Activated CD8-positive, alpha-beta T cell treated with anti-CD3 and anti-CD28 coated beads for 36 hours (primary cell): ENCODE measurements at regions not wholly inside any gene's neighbourhood (a gene's known extent, or its start where the extent isn't known, plus 50 kb on each side); places are given as distances from the start of the nearest gene placed in this dataset.
"Not testable (repeated sequence)": the region's sequence is repeated elsewhere in the genome, so short reads cannot be mapped to it uniquely, and the experiment has no call there.

ENCODE experiments used
- ATAC-seq: fragments of 200-7000 bp; cut with Tn5 transposase; one replicate; pipeline ENCODE4 v1.10.0; 2021; ENCODE audit warnings: mild to moderate bottlenecking, moderate library complexity
- CTCF ChIA-PET: fragments of 350-600 bp; sonication (Branson Sonifier 250); formaldehyde crosslinking; loops from one replicate; lab custom pipeline; 2021; ENCODE audit warnings: antibody characterized with exemption; lab: Charles Lee
- POLR2A ChIA-PET: fragments of 350-600 bp; sonication (Branson Sonifier 250); formaldehyde crosslinking; loops from one replicate; lab custom pipeline; 2021; ENCODE audit warnings: antibody characterized with exemption; lab: Charles Lee
- DNase-seq: peaks from one replicate; pipeline ENCODE4 v3.0.0-alpha.2; 2020
- H3K27ac Mint-ChIP-seq: one replicate; pipeline ENCODE4 v1.8.0; 2021; ENCODE audit warnings: mild to moderate bottlenecking, mixed read lengths
- H3K27me3 Mint-ChIP-seq: one replicate; pipeline ENCODE4 v1.8.0; 2021; ENCODE audit warnings: mixed read lengths
- H3K36me3 Mint-ChIP-seq: one replicate; pipeline ENCODE4 v1.8.0; 2021; ENCODE audit warnings: low read depth, mixed read lengths
- H3K4me1 Mint-ChIP-seq: one replicate; pipeline ENCODE4 v1.8.0; 2021; ENCODE audit warnings: low read depth, mixed read lengths
- H3K4me3 Mint-ChIP-seq: one replicate; pipeline ENCODE4 v1.8.0; 2021; ENCODE audit warnings: mild to moderate bottlenecking, moderate library complexity, mixed read lengths
- H3K9me3 Mint-ChIP-seq: one replicate; pipeline ENCODE4 v1.8.0; 2021; ENCODE audit warnings: mixed read lengths
- intact Hi-C: fragments of 100-400 bp; cut with micrococcal nuclease; formaldehyde crosslinking; loops from one replicate; pipeline ENCODE4 v1.10.0; 2022
- TF ChIP-seq, protein P1 (sequence below): fragments of 200-600 bp; IDR thresholded peaks from one replicate; pipeline ENCODE4 v1.8.0; 2022; ENCODE audit warnings: antibody characterized with exemption, mild to moderate bottlenecking

DNA sequence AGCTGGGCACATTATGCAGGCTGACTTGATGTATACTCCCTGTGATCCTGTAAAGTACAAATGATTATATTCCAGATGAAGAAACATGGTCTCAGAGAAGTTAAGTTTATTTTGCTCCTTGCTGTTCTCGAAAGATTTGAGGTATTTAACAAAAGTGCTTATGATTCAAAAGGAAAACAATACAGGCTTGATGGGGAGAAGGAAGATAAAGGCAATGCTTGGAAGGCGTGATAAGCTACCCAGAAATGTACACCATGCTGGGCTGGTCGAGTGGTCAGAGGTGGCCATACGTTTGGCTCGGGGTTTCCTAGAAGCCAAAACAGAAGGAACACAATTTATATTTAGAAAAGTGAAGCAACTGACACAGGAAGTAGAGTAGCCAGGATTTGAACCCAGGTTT is 201.0 kb downstream of the KTN1 start:
- intact Hi-C loops: no loop called here
- CTCF ChIA-PET: interaction anchor here (1.0 kb wide), 1 partner anchor 12 kb away, joined by 3 read pairs; no protein-coding TSS in a partner anchor

DNA sequence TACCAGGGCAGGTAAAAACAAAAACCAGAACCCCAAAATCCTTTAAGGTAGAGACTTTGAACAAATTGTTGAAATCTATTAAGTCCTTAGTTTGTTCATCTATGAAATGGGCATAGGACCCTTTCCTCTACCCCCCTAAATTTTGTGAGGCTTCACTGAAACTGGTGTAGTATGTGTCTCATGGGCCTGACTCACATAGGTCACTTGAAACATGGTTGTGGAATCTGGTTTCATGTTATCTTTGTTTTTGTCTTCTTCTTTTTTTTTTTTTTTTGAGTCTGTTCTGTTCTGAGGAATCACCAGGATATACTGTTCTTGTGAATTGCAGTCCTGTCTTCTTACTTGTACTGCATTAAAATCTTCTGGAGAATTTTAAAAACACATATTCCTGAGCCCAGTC is 202.2 kb downstream of the KTN1 start:
- ATAC-seq: no peak
- Mint-ChIP-seq H3K27me3 (no peaks in the 10 kb centered on the region), H3K4me3 (no peak overlapping the region), H3K36me3 (no peaks in the 10 kb centered on the region), H3K27ac (no peak overlapping the region), H3K9me3 (no peaks in the 10 kb centered on the region), H3K4me1 (no peaks in the 10 kb centered on the region)
- TF ChIP-seq, protein P1, sequence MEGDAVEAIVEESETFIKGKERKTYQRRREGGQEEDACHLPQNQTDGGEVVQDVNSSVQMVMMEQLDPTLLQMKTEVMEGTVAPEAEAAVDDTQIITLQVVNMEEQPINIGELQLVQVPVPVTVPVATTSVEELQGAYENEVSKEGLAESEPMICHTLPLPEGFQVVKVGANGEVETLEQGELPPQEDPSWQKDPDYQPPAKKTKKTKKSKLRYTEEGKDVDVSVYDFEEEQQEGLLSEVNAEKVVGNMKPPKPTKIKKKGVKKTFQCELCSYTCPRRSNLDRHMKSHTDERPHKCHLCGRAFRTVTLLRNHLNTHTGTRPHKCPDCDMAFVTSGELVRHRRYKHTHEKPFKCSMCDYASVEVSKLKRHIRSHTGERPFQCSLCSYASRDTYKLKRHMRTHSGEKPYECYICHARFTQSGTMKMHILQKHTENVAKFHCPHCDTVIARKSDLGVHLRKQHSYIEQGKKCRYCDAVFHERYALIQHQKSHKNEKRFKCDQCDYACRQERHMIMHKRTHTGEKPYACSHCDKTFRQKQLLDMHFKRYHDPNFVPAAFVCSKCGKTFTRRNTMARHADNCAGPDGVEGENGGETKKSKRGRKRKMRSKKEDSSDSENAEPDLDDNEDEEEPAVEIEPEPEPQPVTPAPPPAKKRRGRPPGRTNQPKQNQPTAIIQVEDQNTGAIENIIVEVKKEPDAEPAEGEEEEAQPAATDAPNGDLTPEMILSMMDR: no peak
- no peak for DNase-seq
- POLR2A ChIA-PET: no interaction called here
- CTCF ChIA-PET: interaction anchor here (1.0 to 1.2 kb wide), 2 partner anchors 11 to 51 kb away, joined by 3 to 4 read pairs; no protein-coding TSS in a partner anchor
- intact Hi-C loops: no loop called here

More for the DNA sequence above, 201.0 kb downstream of the KTN1 start:
- ATAC-seq: no peak
- TF ChIP-seq, protein P1: no peak
- Mint-ChIP-seq H3K4me1 (no peaks in the 10 kb centered on the region), H3K36me3 (no peaks in the 10 kb centered on the region), H3K4me3 (no peak overlapping the region), H3K27ac (no peak overlapping the region), H3K27me3 (no peaks in the 10 kb centered on the region), H3K9me3 (no peaks in the 10 kb centered on the region)
- no peak for DNase-seq
- POLR2A ChIA-PET: no interaction called here

DNA sequence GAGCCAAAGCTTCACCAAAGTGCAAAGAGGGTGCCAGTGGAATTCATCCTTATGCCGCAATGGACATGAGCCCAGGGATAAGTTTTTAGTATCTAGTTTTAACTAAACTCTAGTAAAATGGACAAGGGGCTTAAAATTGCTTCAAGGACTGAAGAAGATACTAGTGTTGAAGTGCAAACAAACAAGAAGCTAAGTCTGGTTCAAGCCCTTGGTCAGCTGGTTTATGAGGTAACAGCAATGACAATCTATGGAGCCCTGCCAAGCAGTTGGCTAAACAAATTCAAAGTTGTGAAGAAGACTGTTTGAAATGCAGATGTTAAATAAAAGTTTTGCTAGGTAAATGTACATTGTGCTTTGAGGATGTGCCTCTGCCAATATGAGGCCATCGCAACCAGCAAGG is 209.4 kb downstream of the KTN1 start:
- Mint-ChIP-seq H3K27me3 (peaks cover 1% of the 10 kb centered on the region), H3K4me3 (no peak overlapping the region), H3K27ac (no peak overlapping the region), H3K4me1 (no peaks in the 10 kb centered on the region), H3K9me3 (no peaks in the 10 kb centered on the region), H3K36me3 (no peaks in the 10 kb centered on the region)
- DNase-seq (no peak), ATAC-seq (no peak)
- POLR2A ChIA-PET: no interaction called here
- intact Hi-C loops: no loop called here
- CTCF ChIA-PET: no interaction called here
- TF ChIP-seq, protein P1: no peak

DNA sequence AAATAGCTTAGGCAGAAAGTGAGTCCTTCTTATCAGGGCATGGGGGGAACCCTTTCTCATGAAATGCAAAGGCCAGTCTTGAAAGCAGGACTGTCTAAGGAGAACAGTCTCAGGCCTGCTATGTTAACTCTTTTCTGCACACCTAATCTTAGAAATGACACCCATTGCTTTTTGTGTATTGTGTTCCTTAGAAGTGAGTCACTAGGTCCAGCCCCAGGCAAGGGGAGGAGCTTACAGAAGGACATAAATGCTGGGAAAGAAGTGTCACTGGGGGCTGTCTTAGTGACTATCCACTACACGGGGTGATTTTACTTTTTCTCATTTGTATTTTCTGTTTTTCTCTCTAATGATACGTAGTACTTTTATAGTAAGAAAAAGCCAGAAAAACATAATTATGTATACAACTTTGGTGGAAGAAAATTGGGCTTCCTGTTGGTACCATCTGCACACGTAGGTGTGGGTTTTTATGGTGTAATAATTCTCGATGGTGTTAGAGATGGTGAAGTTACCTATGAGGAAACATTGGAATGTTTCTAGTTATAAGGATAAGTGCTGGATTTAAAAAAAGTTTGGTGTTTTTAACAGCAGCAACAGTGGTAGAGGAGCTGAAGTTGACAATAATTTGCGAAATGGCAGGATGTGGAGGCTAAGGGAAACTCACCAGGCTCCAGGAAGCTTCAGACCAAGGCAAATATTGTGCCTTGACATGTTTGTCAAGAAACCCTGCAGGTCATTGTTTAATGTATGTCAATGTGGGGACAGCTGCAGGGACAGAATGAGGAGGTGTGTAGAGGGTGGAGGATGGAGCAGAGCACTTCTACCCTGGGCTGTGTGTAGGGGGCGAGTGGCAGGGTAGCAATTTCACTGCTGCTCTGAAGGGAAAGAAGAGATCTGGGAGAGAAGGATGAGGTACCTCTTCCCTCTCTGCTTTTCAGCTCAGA is 214.9 kb downstream of the KTN1 start:
- intact Hi-C loops: no loop called here
- TF ChIP-seq, protein P1: no peak
- no peak overlapping the region for H3K27ac Mint-ChIP-seq
- CTCF ChIA-PET: interaction anchor here (1.2 kb wide), 1 partner anchor 12 kb away, joined by 3 read pairs; no protein-coding TSS in a partner anchor
- peaks cover 1% of the 10 kb centered on the region for H3K27me3 Mint-ChIP-seq
- H3K4me3 Mint-ChIP-seq: no peak overlapping the region
- POLR2A ChIA-PET: interaction anchor here (0.8 kb wide), 1 partner anchor 13 kb away, joined by 4 read pairs; no protein-coding TSS in a partner anchor
- no peaks in the 10 kb centered on the region for H3K4me1 Mint-ChIP-seq
- no peaks in the 10 kb centered on the region for H3K9me3 Mint-ChIP-seq
- ATAC-seq (peak; percentile 34), DNase-seq (no peak)
- no peaks in the 10 kb centered on the region for H3K36me3 Mint-ChIP-seq

DNA sequence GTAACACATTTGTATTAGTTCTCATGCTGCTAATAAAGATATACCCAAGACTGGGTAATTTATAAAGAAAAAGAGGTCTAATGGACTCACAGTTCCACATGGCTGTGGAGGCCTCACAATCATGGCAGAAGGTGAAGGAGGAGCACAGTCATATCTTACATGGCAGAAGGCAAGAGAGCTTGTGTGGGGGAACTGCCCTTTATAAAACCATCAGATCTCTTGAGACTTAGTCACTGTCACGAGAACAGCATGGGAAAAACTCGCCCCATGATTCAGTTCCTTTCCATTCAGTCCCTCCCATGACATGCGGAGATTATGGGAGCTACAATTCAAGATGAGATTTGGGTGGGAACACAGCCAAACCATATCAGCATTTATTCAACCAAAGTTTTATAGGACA is 216.5 kb downstream of the KTN1 start:
- intact Hi-C loops, DNase-seq, H3K27me3 Mint-ChIP-seq, H3K27ac Mint-ChIP-seq, H3K4me1 Mint-ChIP-seq, POLR2A ChIA-PET, H3K9me3 Mint-ChIP-seq, CTCF ChIA-PET, H3K36me3 Mint-ChIP-seq, H3K4me3 Mint-ChIP-seq, ATAC-seq: not testable (repeated sequence)
